C4-2B (cell line): ENCODE measurements at regions not wholly inside any gene's neighbourhood (a gene's known extent, or its start where the extent isn't known, plus 50 kb on each side); places are given as distances from the start of the nearest gene placed in this dataset.

Experiments used
- H3K27ac ChIP-seq: fragments of 450-650 bp; 2 replicates; pipeline ENCODE4 v1.5.1; 2017
- ZFX ChIP-seq: fragments of 450-650 bp; IDR thresholded peaks from 2 replicates; pipeline ENCODE4 v1.6.1; 2017
- TF ChIP-seq, protein P1 (sequence below): fragments of 450-650 bp; conservative IDR thresholded peaks from 2 replicates; pipeline ENCODE4 v1.5.1; 2017; ENCODE audit warnings: mild to moderate bottlenecking

DNA sequence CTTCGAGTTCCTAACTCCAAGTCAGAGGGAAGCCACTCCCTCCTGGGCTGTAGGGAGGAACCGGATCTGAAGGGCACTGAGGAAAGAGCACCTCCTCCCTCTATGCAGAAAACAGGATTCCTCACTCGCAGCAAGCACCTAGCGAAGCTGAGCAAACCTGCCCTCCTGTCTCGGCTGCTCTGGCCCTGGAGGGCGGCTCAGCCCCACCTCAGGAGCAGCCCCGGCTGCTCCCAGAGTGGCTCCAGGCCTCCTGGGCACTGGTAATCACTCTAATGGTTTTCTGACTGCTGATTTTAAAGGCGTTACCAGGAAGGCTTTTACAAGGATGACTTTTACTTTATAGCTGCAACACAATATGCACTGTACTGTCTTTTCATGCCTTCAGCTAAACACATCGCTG is 312.5 kb downstream of the TEX29 start:
- TF ChIP-seq, protein P1, sequence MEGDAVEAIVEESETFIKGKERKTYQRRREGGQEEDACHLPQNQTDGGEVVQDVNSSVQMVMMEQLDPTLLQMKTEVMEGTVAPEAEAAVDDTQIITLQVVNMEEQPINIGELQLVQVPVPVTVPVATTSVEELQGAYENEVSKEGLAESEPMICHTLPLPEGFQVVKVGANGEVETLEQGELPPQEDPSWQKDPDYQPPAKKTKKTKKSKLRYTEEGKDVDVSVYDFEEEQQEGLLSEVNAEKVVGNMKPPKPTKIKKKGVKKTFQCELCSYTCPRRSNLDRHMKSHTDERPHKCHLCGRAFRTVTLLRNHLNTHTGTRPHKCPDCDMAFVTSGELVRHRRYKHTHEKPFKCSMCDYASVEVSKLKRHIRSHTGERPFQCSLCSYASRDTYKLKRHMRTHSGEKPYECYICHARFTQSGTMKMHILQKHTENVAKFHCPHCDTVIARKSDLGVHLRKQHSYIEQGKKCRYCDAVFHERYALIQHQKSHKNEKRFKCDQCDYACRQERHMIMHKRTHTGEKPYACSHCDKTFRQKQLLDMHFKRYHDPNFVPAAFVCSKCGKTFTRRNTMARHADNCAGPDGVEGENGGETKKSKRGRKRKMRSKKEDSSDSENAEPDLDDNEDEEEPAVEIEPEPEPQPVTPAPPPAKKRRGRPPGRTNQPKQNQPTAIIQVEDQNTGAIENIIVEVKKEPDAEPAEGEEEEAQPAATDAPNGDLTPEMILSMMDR = no peak
- TF ChIP-seq ZFX = no peak
- peak overlapping the region; percentile 81 for H3K27ac ChIP-seq

DNA sequence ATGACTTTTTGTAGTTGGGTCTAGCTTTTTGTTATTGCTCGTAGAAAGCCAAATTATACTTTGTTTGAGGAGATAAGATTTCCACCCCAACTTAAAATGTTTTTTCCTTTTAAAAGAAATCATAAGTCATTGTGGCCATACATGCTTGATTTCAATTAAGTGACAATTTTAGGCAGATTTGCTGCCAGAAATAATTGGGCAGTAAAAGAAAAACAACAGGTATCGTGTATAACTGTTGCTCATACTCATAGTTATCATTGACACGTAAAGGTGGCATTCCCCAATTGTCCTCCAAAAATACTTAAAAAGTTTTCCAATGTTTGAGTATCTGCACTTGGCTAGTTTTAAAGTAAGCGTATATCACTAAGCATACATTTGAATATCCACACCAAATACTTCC is 313.0 kb downstream of the TEX29 start:
- TF ChIP-seq ZFX = no peak
- TF ChIP-seq, protein P1 = no peak
- H3K27ac ChIP-seq = peak overlapping the region; percentile 81

DNA sequence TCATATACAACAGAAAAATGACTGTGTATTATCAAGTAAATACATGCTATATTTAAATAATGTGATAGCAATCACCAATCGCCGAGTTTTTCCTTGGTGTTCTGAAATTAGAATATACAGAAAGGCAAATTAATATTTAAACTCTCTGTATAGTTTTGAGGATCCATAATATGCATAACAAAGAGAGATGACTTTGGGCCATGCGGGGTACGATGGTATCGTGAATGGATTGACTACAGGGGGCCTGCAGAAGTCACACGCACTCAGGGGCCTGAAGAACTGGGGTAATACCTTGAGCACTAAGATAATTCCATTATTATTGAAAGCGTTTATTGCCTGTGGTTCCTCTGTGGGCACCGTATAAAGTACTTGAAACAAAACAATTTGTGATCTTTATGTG is 314.0 kb downstream of the TEX29 start:
- no peak for TF ChIP-seq ZFX
- TF ChIP-seq, protein P1 = no peak
- peak overlapping the region; percentile 63; the same call in 1 of the 2 replicates for H3K27ac ChIP-seq

DNA sequence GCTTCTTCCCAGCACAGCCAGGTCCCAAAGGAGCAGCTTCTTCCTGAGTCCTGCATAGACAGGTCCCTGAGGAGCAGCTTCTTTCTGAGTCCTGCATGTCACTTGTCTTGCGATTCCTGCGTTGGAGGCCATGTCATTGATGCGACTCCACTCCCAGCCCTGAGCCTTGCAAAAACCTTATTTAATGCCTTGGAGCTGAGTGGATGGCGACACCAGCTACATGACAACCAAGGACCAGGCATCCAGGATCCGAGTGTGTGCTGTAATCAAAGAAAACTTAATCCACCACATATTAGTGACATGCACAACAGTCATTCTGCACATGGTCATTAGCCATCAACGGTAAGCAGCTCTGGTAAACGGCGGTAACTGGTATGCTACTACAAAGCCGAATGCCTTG is 315.8 kb downstream of the TEX29 start:
- no peak for TF ChIP-seq ZFX
- TF ChIP-seq, protein P1 = no peak
- H3K27ac ChIP-seq = no peak overlapping the region

DNA sequence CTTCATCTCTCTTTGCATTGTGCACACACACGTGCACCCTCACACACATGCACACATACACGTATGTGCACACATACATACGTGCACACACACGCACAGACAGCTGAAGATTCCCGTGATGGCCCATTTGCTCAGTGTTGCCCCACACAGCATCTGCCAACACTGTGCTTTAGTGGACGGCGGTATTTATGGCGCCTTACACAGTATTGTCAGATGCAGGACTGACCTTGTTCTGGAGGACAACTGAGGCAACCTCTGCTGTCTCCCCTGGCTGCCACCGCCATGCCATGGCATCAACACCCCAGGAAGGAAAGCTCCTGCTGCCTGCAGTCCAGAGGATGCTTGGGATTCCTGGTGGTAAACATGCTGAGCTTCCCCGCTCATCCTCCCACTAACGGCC is 316.4 kb downstream of the TEX29 start:
- H3K27ac ChIP-seq = no peak overlapping the region
- TF ChIP-seq, protein P1 = no peak
- no peak for TF ChIP-seq ZFX

DNA sequence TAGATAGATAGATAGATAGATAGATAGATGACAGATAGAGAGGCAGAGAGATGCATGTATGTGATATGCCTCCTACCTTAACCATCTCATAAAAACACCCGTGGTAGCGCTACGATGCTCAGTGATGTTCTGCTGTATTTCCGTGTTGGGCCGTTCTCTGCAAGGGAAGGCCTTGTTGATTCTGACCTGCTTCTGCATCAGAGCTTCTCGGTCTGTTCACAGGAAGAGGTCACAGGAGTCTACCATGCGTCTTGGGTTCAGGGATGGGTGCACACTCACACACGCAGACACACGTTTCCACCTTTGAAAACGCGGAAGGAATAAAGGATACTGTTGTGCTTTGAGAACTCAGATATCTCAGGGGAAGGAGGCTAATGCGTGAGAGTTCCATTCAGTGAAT is 316.9 kb downstream of the TEX29 start:
- H3K27ac ChIP-seq = no peak overlapping the region
- no peak for TF ChIP-seq ZFX

DNA sequence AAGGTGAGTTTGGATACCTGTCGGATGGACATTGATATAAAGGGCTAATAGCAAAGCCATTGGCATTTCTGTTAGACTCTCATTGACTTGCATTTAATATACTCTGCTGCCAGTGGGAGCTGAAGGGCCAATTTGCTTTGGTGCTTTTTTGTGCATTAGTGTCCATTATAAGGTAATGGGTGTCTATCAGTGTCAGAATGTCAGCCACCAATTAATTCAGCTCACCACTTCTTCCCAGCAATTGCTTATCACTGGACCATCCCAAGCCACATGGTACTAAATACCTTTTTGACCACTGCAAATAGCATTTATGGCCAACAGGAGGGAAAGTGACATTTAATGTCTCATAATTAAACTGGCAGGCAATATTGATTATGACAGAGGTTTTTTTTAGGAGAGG is 317.8 kb downstream of the TEX29 start:
- no peak overlapping the region for H3K27ac ChIP-seq
- no peak for TF ChIP-seq ZFX
- TF ChIP-seq, protein P1 = no peak

DNA sequence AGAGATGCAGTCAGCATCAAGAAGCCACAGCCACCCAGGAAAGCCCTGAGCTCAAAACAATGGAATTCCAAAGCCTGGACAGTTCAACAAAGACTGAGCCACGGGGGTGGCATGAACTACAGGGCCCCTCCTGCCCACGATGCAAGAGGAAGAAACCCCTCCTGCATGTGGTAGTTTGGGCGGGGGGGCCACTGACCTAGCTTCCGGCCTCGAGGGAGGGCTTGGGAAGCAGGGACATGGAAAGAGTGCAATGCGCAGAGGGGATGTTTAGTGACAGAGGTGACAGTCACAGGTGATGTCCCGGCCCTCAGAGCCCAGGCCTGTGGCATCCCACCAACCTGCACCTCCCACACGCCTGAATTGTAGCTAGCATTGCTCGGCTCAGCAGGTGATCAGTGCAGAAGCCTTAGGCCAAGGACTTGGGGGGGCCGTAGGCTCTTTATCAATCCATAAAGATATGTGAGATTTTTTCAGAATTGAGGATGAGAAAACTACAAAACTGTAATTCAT is 318.8 kb downstream of the TEX29 start:
- TF ChIP-seq ZFX = no peak
- TF ChIP-seq, protein P1 = no peak

More for the DNA sequence above, 318.8 kb downstream of the TEX29 start:
- no peak overlapping the region for H3K27ac ChIP-seq
